ENCODE measurements at regions not wholly inside any gene's neighbourhood (a gene's known extent, or its start where the extent isn't known, plus 50 kb on each side); places are given as distances from the start of the nearest gene placed in this dataset.
"Not testable (repeated sequence)": the region's sequence is repeated elsewhere in the genome, so short reads cannot be mapped to it uniquely, and the experiment has no call there.

GRCh38 chr16:87208968-87209367, 108.2 kb downstream of the C16orf95 start:
- not testable (repeated sequence) for TF ChIP-seq CTCF (IDR thresholded peaks at IDR 0.05; ENCODE audit: insufficient read depth, low read depth, low read length); EZH2 (IDR thresholded peaks at IDR 0.05; ENCODE audit: insufficient read depth, low read length)

Measured in astrocyte (in vitro differentiated cells and primary cell).